Pancreas (tissue), 10 donors: ENCODE measurements at regions not wholly inside any gene's neighbourhood (a gene's known extent, or its start where the extent isn't known, plus 50 kb on each side); places are given as distances from the start of the nearest gene placed in this dataset.
A peak's percentile ranks its signal among the peaks of the same experiment; 100 is the strongest.

Experiments used
- ATAC-seq, 4 donors: fragments of 200-7000 bp; cut with Tn5 transposase; one replicate each; pipeline versions ENCODE4 v1.8.0 to v1.9.1; 2020; ENCODE audit warnings: mild to moderate bottlenecking in 4 of 4, moderate library complexity in 4 of 4
- DNase-seq, 6 donors: peaks; one replicate each; pipeline ENCODE4 v3.0.0-alpha.2; 2020
- FAIRE-seq: peaks from 2 replicates; lab custom pipeline; 2012; peaks lifted over from hg19 to GRCh38; lab: Jason Lieb, UNC
- H3K27ac ChIP-seq, 4 donors: fragments of 200-600 bp; sonication (generic); 1 replicate in 3 of 4; 2 replicates in 1 of 4; pipeline versions ENCODE4 v1.5.0 to v1.8.0; 2020
- H3K27me3 ChIP-seq, 4 donors: fragments of 200-600 bp; one replicate each; pipeline ENCODE4 v1.8.0; 2021
- H3K36me3 ChIP-seq, 3 donors: fragments of 200-600 bp; sonication (generic) in 1 of 3; one replicate each; pipeline versions ENCODE4 v1.5.0 to v1.8.0; 2020 to 2021
- H3K4me1 ChIP-seq, 3 donors: fragments of 200-600 bp; one replicate each; pipeline ENCODE4 v1.8.0; 2021
- H3K4me3 ChIP-seq, 4 donors: fragments of 200-600 bp; sonication (generic) in 2 of 4; one replicate each; pipeline versions ENCODE4 v1.5.0 to v1.8.0; 2020 to 2021
- H3K9me3 ChIP-seq, 4 donors: fragments of 200-600 bp; one replicate each; pipeline ENCODE4 v1.8.0; 2021
- CTCF ChIP-seq, 4 donors: fragments of 200-600 bp; sonication (generic) in 3 of 4; IDR thresholded peaks; one replicate each; pipeline versions ENCODE4 v1.5.0 to v1.8.0; 2021; ENCODE audit warnings: antibody characterized with exemption in 4 of 4
- WGBS, 2 donors: extraction: QIAGEN DNeasy Blood & Tissue Kit; methylation state at CpG; one replicate each; pipeline ENCODE4 v1.1.7; 2013; 5-methylcytosine and 5-hydroxymethylcytosine counted together
- intact Hi-C, 3 donors: fragments of 100-400 bp; cut with DNase I; formaldehyde crosslinking; loops; one replicate each; pipeline versions ENCODE4 v1.11.1 to v1.14.2; 2022
- donor health status: healthy with polysubstance abuse.
- donor health status: DM: no; HTN: no; CAD: no; lungs with moderate emphysema.
- donor health status: DM: no; HTN: no; CAD: no.
- donor health status: control.
- donor health status: control.
- donor health status: Bipolar disorder and iron deficiency.
- donor health status: DM: yes; HTN: yes; CAD: no.
- donor health status: DM: no; HTN: no; CAD: no.
- donor health status: DM: no; HTN: no; CAD: no.
- donor health status: DM: yes; HTN: yes; CAD: no.

- H3K4me3 ChIP-seq: no peak overlapping the region
- H3K27me3 ChIP-seq: no peaks in the 10 kb centered on the region
- no peak for FAIRE-seq
- ATAC-seq: peak in 2 of 4 donors; percentile 34 to 51
- H3K36me3 ChIP-seq: no peaks in the 10 kb centered on the region
- H3K9me3 ChIP-seq: no peaks in the 10 kb centered on the region
- intact Hi-C loops: no loop called here
- no peak for DNase-seq
- WGBS, 2 donors: 69 to 76% methylated on average over 5 of the region's 5 CpGs
- no peaks in the 10 kb centered on the region for H3K4me1 ChIP-seq
- TF ChIP-seq CTCF (IDR thresholded peaks at IDR 0.05): no peak
- H3K27ac ChIP-seq: no peak overlapping the region
Observed at GRCh38 chr2:57443973-57444521, 602.6 kb upstream of the VRK2 start.

GRCh38 chr2:57444752-57445430, 601.7 kb upstream of the VRK2 start:
- Histone ChIP-seq H3K36me3 (no peaks in the 10 kb centered on the region), H3K9me3 (no peaks in the 10 kb centered on the region), H3K4me1 (no peaks in the 10 kb centered on the region), H3K4me3 (no peak overlapping the region), H3K27me3 (no peaks in the 10 kb centered on the region), H3K27ac (no peak overlapping the region)
- ATAC-seq (no peak), DNase-seq (no peak), FAIRE-seq (no peak)
- WGBS, 2 donors: 71 to 73% methylated on average over 5 of the region's 5 CpGs
- TF ChIP-seq CTCF (IDR thresholded peaks at IDR 0.05): no peak
- intact Hi-C loops: no loop called here

GRCh38 chr2:57448816-57449215, 597.8 kb upstream of the VRK2 start:
- intact Hi-C loops: no loop called here
- no peaks in the 10 kb centered on the region for H3K4me1 ChIP-seq

GRCh38 chr2:57450170-57450569, 596.4 kb upstream of the VRK2 start:
- TF ChIP-seq CTCF (IDR thresholded peaks at IDR 0.05): no peak
- Histone ChIP-seq H3K4me3 (no peak overlapping the region), H3K9me3 (no peaks in the 10 kb centered on the region), H3K36me3 (no peaks in the 10 kb centered on the region), H3K27me3 (no peaks in the 10 kb centered on the region), H3K4me1 (no peaks in the 10 kb centered on the region), H3K27ac (no peak overlapping the region)
- ATAC-seq (no peak), FAIRE-seq (no peak), DNase-seq (no peak)
- intact Hi-C loops: no loop called here

More at GRCh38 chr2:57448816-57449215, 597.8 kb upstream of the VRK2 start:
- ATAC-seq: no peak
- no peak for DNase-seq
- H3K4me3 ChIP-seq: no peak overlapping the region
- H3K27ac ChIP-seq: no peak overlapping the region
- WGBS, 2 donors: 58 to 64% methylated on average over 3 of the region's 3 CpGs
- H3K9me3 ChIP-seq: no peaks in the 10 kb centered on the region
- TF ChIP-seq CTCF (IDR thresholded peaks at IDR 0.05): no peak
- H3K36me3 ChIP-seq: no peaks in the 10 kb centered on the region
- no peak for FAIRE-seq
- no peaks in the 10 kb centered on the region for H3K27me3 ChIP-seq

GRCh38 chr2:57452634-57453033, 594.0 kb upstream of the VRK2 start:
- DNase-seq (no peak), ATAC-seq (no peak), FAIRE-seq (no peak)
- H3K4me1 ChIP-seq: no peaks in the 10 kb centered on the region
- H3K27ac ChIP-seq: no peak overlapping the region
- intact Hi-C loops: no loop called here
- WGBS, 2 donors: 47 to 53% methylated on average over 4 of the region's 4 CpGs
- no peaks in the 10 kb centered on the region for H3K9me3 ChIP-seq
- H3K4me3 ChIP-seq: no peak overlapping the region
- no peaks in the 10 kb centered on the region for H3K27me3 ChIP-seq
- no peak for TF ChIP-seq CTCF (IDR thresholded peaks at IDR 0.05)
- H3K36me3 ChIP-seq: no peaks in the 10 kb centered on the region
